Activated CD8-positive, alpha-beta memory T cell treated with anti-CD3 and anti-CD28 coated beads, Interleukin-2, amount 50 U/mL, for 24 hours (primary cell): ENCODE measurements at regions not wholly inside any gene's neighbourhood (a gene's known extent, or its start where the extent isn't known, plus 50 kb on each side); places are given as distances from the start of the nearest gene placed in this dataset.

ENCODE experiments used
- DNase-seq: peaks from one replicate; pipeline ENCODE4 v3.0.0-alpha.2; 2020; ENCODE audit errors: extremely low read depth

GRCh38 chr6:159118924-159119323 is 50.3 kb upstream of the FNDC1 start:
- DNase-seq: no peak

DNA sequence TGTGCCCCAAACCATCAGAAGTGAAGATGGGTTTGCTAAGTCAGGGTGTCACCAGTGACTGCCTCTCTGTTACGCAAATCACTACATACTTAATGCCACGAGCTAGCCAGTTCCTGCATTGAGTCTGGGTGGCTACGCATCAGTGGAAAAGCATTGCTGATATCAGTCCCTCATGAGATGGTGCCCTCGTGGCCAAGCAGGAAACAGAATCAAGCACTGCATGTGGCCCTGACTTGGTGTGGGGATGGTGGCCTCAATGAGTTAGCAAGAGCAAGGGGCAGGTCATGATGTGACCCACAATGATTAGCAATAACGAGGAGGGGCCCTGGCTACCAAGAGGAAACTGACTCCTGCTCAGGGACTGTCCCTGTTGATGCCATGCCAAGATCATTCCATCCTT is 51.6 kb upstream of the FNDC1 start:
- no peak for DNase-seq

DNA sequence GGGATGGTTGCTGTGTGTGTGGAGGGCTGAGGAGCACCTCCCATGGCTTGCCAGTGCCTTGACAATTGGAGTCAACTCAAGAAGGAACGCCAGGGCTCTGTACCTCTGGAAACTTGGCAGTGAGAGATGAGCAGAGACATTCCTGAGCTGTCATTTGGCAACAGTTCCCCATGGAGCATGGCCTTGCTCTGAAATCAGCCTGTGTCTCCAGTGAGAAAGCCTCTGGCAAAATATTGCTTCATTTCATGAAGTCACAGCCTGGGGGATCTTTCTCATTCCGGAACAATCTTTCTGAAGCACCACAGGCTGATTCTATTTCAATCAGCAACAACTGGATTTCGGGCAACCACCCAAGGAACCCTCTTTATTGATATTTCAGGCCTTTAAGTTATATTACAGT is 52.2 kb upstream of the FNDC1 start:
- DNase-seq: no peak

- no peak for DNase-seq
Observed at GRCh38 chr6:159116343-159116742, 52.9 kb upstream of the FNDC1 start.

DNA sequence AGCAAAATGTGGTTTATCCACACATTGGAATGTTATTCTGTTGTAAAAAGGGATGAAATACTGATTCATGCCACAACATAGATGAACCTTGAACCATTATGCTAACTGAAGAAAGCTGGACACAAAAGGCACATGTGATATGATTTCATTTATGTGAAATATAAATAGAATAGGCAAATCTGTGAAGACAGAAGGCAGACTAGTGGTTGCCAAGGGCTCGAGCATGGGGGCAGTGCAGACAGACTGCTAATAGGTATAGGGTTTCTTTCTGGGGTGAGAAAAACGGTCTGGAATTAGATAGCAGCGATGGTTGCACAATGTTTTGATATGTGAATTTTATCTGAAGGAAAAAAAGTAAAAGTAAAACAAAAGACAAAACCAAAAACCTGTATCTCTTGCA is 54.6 kb upstream of the FNDC1 start:
- no peak for DNase-seq

DNA sequence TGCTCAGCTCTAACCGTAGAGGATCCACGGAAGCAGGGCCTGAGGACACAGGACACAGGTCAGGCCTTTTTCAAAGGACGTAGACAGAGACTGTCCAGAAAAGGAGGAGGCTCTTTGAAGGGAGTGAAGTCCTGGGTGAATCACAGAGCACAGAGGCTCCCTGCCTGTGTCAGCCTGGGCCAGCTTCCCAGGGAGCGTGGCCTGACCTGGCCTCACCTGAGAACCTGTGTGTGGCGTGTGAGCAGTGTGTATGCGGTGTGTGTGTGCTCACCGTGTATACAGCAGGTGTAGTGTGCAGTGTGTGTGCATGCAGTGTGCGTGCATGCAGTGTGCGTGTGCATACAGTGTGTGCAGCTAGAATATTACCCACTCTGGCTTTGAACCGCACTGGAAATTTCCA is 56.0 kb upstream of the FNDC1 start:
- DNase-seq: no peak

GRCh38 chr6:159112714-159113113 is 56.5 kb upstream of the FNDC1 start:
- no peak for DNase-seq

- DNase-seq: no peak
Observed at GRCh38 chr6:159110748-159111147, 58.5 kb upstream of the FNDC1 start.

GRCh38 chr6:159110013-159110412 is 59.2 kb upstream of the FNDC1 start:
- no peak for DNase-seq

- no peak for DNase-seq
Observed at GRCh38 chr6:159109391-159109790, 59.8 kb upstream of the FNDC1 start.

- no peak for DNase-seq
Observed at GRCh38 chr6:159108426-159108985, 60.7 kb upstream of the FNDC1 start.

- DNase-seq: no peak
Observed at GRCh38 chr6:159107451-159108260, 61.5 kb upstream of the FNDC1 start.

GRCh38 chr6:159106627-159107241 is 61.9 kb upstream of the TAGAP start:
- peak; percentile 85 for DNase-seq

GRCh38 chr6:159105716-159106115 is 60.9 kb upstream of the TAGAP start:
- no peak for DNase-seq

GRCh38 chr6:159104931-159105330 is 60.1 kb upstream of the TAGAP start:
- DNase-seq: no peak

DNA sequence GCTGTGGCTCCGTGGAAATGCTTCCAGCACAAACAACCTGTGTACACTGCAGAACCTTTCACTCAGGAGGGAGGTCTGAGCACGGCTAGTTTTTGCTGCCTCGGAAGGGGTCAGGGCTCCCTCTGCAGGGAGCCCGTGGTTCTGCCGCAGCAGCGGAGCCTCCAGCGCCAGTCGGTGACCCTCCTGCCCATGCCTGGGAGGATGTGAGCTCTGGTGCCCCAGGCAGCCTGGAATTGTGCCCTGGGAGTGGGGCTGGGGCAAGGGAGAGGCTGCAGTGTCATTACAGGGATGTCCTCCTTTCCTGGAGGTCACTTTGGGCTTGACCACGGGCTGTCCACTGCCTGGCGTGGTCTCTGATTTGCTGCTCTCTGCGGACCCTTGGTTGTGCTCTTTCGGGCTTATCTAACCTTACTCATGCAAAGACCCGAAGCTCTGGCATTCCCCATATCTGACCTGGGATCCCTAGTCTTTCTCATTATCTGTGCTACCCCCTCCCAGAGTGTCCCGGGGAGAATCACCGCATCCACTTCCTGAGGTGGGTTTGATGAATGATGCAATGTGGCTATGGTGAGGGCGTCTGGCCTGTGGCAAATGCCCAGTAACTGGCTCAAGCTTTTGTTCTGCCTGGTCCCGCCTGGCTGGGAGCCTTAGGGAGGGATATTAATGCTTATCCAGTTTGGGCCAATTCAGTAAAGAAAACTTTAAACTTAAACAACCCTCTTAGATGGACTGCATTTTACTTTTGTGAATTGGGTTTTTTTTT is 59.6 kb upstream of the TAGAP start:
- DNase-seq: peak; percentile 42

DNA sequence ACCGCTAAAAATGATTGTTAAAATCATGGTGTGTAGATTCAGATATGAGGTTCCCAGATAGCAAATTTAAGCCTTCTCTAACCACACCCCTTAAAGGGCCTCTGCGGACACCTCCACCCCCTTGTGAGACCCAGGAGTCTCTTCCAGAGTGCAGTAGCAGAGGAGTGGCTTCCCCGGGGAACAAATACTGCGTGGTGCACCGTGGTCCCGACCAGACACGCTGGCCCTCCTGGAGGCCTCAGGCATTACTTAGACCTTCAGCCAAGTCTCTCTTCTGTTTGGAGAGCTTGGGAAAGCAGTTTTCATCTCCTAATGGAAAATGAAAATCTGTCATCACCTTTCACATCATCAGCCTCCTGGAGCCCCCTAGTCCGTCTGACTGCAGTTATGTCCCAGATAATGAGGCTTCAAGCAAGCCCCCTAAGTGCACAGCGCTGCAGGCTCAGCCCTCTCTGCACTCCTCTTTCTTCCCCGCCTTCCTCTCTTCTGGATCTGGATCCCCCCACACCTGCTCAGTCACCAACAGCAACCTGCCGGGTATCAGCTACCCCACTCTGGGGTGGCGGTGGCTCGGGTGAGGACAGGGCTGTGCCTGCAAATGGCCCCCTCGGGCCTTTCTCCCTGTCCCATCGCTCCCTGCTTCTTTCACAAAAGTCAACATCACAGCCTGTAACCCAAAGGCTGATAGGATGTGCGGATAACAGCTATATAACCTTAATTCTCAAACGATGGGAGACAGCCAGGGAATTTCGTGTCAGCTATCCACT is 58.8 kb upstream of the TAGAP start:
- DNase-seq: no peak

DNA sequence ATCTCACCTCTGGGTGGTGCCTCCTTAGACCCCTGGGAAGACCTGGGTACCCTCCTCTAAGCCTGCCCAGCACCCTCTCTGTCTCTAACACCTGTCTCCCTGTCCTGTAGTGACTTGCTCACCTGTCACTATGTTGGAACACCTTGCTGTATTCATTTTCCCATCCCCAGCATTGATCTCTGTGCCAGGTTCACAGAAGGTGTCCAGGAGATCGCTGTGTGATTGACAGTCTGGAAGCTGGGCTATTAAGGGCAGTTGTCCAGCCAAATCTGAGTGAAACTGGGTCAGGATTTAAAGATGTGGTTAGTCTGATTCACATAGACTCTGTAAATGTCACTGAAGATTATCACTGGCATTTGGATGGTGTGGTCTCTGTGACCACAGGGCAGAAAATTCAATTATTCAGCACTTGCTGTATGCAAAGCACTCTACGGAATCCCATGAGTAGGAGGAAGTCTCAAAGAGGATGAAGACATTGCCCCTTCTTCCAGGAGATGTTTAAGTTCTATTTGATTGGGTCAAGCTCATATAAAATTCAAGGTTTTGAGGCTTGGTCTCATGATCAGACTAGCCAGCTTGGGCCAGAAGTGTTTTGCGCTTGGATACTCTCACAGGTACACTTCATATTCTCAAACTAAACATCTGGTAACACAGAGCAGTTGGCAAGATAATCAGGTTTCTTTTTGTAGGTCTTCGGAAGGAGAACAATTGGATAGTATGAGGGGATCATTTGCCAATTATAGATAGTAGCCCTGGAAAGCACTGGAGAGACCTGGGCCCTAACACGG is 57.8 kb upstream of the TAGAP start:
- DNase-seq: no peak

- DNase-seq: no peak
Observed at GRCh38 chr6:159101656-159102055, 56.9 kb upstream of the TAGAP start.

DNA sequence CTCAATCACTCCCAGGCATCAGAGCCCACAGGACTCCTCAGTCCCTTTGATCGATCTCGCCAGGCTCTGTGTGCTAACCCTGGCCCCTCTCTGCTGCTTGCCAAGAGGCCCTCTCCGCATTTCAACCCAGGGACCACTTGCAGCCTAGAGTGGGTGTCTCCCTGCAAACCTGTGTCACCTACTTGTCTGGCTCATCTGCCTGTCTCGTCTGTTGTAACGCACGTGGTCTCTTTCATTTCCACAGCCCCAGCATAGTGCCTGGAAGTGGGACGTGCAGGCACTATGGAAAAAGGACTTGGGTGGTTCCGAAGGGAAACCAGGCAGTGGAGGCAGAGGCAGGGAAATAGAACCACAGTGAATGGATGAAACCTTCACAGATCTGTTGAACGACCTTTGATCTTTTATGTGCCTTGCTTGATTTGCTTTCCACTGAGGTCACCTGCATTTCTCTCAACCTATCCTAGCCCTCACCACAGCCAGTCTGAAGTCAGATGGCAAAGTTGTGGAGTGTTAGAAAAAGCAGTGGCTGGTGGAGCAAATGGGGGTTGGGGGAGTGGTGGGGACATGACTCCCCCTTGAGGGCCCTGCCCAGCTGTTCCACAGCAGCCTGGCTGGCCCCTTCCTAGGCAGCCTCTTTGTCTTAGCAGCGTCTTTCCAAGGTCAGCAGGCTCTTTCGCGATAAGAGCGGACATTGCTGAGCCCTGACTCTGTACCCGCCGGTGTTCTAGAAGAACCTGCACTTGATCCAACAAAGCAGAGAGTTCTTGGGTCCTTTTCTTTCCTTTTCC is 55.8 kb upstream of the TAGAP start:
- DNase-seq: no peak
